HFFc6 (cell line): ENCODE measurements at regions not wholly inside any gene's neighbourhood (a gene's known extent, or its start where the extent isn't known, plus 50 kb on each side); places are given as distances from the start of the nearest gene placed in this dataset.
"Not testable (repeated sequence)": the region's sequence is repeated elsewhere in the genome, so short reads cannot be mapped to it uniquely, and the experiment has no call there.

ENCODE experiments used
- DNase-seq: peaks from one replicate; pipeline ENCODE4 v3.0.0-alpha.2; 2018
- H3K27ac Mint-ChIP-seq: 2 replicates; pipeline ENCODE4 v1.8.0; 2020; ENCODE audit warnings: mild to moderate bottlenecking, mixed read lengths
- H3K27me3 Mint-ChIP-seq: 2 replicates; pipeline ENCODE4 v1.8.0; 2021; ENCODE audit warnings: mild to moderate bottlenecking, moderate library complexity, mixed read lengths; ENCODE audit not compliant: insufficient read depth
- H3K36me3 Mint-ChIP-seq: 2 replicates; pipeline ENCODE4 v1.8.0; 2021; ENCODE audit warnings: low read depth, mixed read lengths
- H3K4me1 Mint-ChIP-seq: 2 replicates; pipeline ENCODE4 v1.8.0; 2020; ENCODE audit warnings: low read depth, mixed read lengths
- H3K4me3 Mint-ChIP-seq: 2 replicates; pipeline ENCODE4 v1.8.0; 2020; ENCODE audit warnings: mild to moderate bottlenecking, moderate library complexity, mixed read lengths
- H3K9me3 Mint-ChIP-seq: 2 replicates; pipeline ENCODE4 v1.8.0; 2020; ENCODE audit warnings: mild to moderate bottlenecking, mixed read lengths
- TF ChIP-seq, protein P1 (sequence below): fragments of 200-600 bp; sonication (generic); IDR thresholded peaks from 2 replicates; pipeline ENCODE4 v1.5.0; 2021; ENCODE audit warnings: antibody characterized with exemption, mild to moderate bottlenecking

DNA sequence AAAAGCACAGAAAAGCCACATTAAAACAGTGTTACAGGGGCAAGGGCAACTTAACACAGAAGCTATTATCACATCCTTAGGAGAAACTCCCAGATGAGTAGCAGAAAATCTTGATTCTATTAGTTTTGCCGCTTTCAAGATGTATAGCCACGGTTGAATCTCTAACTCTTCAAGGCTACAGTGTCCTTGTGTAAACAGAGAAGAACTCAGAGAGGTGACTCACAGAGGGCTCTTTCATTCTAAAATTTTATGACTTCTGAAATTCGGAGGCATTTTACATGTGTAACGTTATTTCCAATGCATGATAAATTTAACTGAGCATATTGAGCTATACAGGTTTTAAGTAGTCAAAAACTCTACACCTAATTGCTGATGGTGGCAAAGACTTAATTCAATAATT, 846.6 kb downstream of the GBE1 start:
- TF ChIP-seq, protein P1, sequence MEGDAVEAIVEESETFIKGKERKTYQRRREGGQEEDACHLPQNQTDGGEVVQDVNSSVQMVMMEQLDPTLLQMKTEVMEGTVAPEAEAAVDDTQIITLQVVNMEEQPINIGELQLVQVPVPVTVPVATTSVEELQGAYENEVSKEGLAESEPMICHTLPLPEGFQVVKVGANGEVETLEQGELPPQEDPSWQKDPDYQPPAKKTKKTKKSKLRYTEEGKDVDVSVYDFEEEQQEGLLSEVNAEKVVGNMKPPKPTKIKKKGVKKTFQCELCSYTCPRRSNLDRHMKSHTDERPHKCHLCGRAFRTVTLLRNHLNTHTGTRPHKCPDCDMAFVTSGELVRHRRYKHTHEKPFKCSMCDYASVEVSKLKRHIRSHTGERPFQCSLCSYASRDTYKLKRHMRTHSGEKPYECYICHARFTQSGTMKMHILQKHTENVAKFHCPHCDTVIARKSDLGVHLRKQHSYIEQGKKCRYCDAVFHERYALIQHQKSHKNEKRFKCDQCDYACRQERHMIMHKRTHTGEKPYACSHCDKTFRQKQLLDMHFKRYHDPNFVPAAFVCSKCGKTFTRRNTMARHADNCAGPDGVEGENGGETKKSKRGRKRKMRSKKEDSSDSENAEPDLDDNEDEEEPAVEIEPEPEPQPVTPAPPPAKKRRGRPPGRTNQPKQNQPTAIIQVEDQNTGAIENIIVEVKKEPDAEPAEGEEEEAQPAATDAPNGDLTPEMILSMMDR: no peak
- Mint-ChIP-seq H3K4me1 (no peaks in the 10 kb centered on the region), H3K27ac (no peak overlapping the region), H3K4me3 (no peak overlapping the region), H3K27me3 (no peaks in the 10 kb centered on the region), H3K9me3 (peaks cover 11% of the 10 kb centered on the region), H3K36me3 (no peaks in the 10 kb centered on the region)
- no peak for DNase-seq

DNA sequence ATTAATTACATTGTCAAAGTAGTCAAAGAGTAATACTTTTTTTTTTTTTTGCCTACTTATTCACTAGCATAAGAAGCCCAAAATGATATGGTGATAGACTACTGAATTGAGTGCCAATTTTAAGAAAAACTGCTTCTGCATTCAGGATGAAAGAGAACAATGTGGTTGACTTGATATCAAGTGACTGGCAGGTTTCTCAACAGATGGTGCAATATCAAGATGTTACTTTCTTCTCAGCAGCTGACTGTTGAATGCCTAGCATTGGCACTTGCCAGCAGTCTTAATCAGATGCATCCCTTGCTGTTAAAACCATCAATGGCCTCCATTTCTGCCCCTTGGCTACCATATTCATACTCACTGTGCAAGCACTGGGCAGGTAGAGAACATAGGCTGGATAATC, 863.2 kb downstream of the GBE1 start:
- Mint-ChIP-seq H3K4me1 (no peaks in the 10 kb centered on the region), H3K36me3 (no peaks in the 10 kb centered on the region)
- TF ChIP-seq, protein P1: no peak

DNA sequence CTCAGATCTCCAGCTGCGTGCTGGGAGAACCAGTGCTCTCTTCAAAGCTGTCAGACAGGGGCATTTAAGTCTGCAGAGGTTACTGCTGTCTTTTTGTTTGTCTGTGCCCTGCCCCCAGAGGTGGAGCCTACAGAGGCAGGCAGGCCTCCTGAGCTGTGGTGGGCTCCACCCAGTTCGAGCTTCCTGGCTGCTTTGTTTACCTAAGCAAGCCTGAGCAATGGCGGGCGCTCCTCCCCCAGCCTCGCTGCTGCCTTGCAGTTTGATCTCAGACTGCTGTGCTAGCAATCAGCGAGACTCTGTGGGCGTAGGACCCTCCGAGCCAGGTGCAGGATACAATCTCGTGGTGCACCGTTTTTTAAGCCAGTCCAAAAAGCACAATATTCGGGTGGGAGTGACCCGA, 864.4 kb downstream of the GBE1 start:
- DNase-seq, H3K36me3 Mint-ChIP-seq, H3K4me3 Mint-ChIP-seq, H3K4me1 Mint-ChIP-seq, H3K27ac Mint-ChIP-seq, H3K27me3 Mint-ChIP-seq: not testable (repeated sequence)
- peaks cover 31% of the 10 kb centered on the region for H3K9me3 Mint-ChIP-seq

More for the DNA sequence above, 863.2 kb downstream of the GBE1 start:
- peaks cover 31% of the 10 kb centered on the region for H3K9me3 Mint-ChIP-seq
- no peak overlapping the region for H3K27ac Mint-ChIP-seq
- DNase-seq: no peak
- no peak overlapping the region for H3K4me3 Mint-ChIP-seq
- no peaks in the 10 kb centered on the region for H3K27me3 Mint-ChIP-seq

GRCh38 chr3:80890571-80890970, 870.9 kb downstream of the GBE1 start:
- no peaks in the 10 kb centered on the region for H3K4me1 Mint-ChIP-seq
- TF ChIP-seq, protein P1: no peak

DNA sequence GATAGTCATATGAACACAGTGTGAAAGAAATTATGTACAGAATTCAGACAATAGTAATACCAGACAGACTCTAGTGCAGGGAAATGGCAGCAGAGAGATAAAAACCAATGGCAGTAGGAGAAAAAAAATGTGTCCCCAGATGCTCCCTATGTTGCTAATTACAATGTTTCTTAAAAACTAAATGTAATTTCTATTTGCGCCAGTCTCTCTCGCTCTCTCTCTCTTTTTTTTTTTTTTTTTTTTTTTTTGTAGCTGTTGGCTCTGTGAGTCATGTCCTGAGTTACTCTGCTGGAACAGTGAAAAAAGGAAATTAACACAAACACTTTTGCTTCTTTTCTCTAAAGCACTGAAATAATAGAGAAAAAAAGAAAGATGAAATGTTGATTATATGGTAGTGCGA, 871.9 kb downstream of the GBE1 start:
- H3K27me3 Mint-ChIP-seq: no peaks in the 10 kb centered on the region
- TF ChIP-seq, protein P1: no peak
- H3K4me1 Mint-ChIP-seq: no peaks in the 10 kb centered on the region
- H3K27ac Mint-ChIP-seq: no peak overlapping the region
- peaks cover 28% of the 10 kb centered on the region for H3K9me3 Mint-ChIP-seq
- no peaks in the 10 kb centered on the region for H3K36me3 Mint-ChIP-seq
- H3K4me3 Mint-ChIP-seq: no peak overlapping the region
- no peak for DNase-seq

More at GRCh38 chr3:80890571-80890970, 870.9 kb downstream of the GBE1 start:
- DNase-seq: no peak
- Mint-ChIP-seq H3K36me3 (no peaks in the 10 kb centered on the region), H3K4me3 (no peak overlapping the region), H3K27me3 (no peaks in the 10 kb centered on the region), H3K27ac (no peak overlapping the region), H3K9me3 (peaks cover 30% of the 10 kb centered on the region)

DNA sequence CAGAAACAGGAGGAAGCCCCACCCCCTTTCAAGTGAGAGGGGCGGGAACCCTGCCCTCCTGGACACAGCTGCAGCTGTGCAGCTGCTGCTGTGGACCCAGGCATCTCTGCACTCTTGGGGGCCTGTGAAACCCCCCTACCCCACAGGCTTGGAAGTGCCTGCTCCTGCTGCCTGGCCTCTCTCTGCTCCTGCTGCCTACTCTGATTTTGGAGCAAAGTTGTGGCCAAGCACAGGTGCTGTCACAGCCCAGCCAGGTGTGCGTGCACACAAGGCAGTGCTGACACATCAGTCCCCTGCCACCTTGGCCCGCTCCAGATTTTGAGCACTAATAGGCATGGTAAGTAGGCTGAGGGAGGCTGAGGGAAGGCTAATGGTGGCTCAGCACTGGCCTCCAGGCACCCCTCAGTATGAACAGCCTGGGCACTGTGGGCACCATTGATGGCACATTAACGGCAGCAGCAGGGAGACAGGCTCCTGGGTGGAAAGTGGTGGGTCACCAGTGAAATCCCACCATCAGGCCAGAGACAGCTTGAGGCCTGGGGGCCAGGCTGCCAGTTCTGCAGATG, 890.9 kb downstream of the GBE1 start:
- H3K27ac Mint-ChIP-seq: no peak overlapping the region
- H3K9me3 Mint-ChIP-seq: peaks cover 40% of the 10 kb centered on the region
- no peaks in the 10 kb centered on the region for H3K36me3 Mint-ChIP-seq
- no peaks in the 10 kb centered on the region; the same call in 1 of the 2 replicates for H3K27me3 Mint-ChIP-seq
- DNase-seq: no peak
- TF ChIP-seq, protein P1: no peak
- no peak overlapping the region for H3K4me3 Mint-ChIP-seq
- no peaks in the 10 kb centered on the region for H3K4me1 Mint-ChIP-seq
